Neutrophil (primary cell): ENCODE measurements at regions not wholly inside any gene's neighbourhood (a gene's known extent, or its start where the extent isn't known, plus 50 kb on each side); places are given as distances from the start of the nearest gene placed in this dataset.

Experiments
- H3K27ac ChIP-seq: fragments of 200-600 bp; sonication (generic); 2 replicates; pipeline ENCODE4 v1.5.1; 2016; ENCODE audit warnings: mild to moderate bottlenecking, moderate library complexity
- H3K27me3 ChIP-seq: fragments of 200-600 bp; sonication (generic); 2 replicates; pipeline ENCODE4 v1.6.0; 2016; ENCODE audit warnings: mild to moderate bottlenecking
- H3K36me3 ChIP-seq: fragments of 200-600 bp; sonication (generic); 2 replicates; pipeline ENCODE4 v1.5.1; 2017
- H3K4me1 ChIP-seq, 2 experiments: fragments of 200-600 bp in 1 of 2; sonication (generic) in 1 of 2; 1 replicate in 1 of 2; 2 replicates in 1 of 2; pipeline versions ENCODE4 v1.5.1 to v1.6.1; 2013 to 2016; ENCODE audit warnings: low read depth in 1 of 2, low read length in 1 of 2, mild to moderate bottlenecking in 1 of 2, moderate library complexity in 1 of 2; ENCODE audit not compliant: control insufficient read depth in 1 of 2, insufficient read depth in 1 of 2
- H3K4me3 ChIP-seq, 2 experiments: fragments of 200-600 bp in 1 of 2; sonication (generic) in 1 of 2; 1 replicate in 1 of 2; 2 replicates in 1 of 2; pipeline ENCODE4 v1.5.1; 2013 to 2016; ENCODE audit warnings: low read depth in 1 of 2, low read length in 1 of 2, mild to moderate bottlenecking in 1 of 2, moderate library complexity in 1 of 2
- H3K9me3 ChIP-seq: fragments of 200-600 bp; sonication (generic); 2 replicates; pipeline ENCODE4 v1.5.1; 2016
- CTCF ChIP-seq: fragments of 200-600 bp; sonication (generic); IDR thresholded peaks from 2 replicates; pipeline ENCODE4 v1.5.1; 2016; ENCODE audit warnings: antibody characterized with exemption

DNA sequence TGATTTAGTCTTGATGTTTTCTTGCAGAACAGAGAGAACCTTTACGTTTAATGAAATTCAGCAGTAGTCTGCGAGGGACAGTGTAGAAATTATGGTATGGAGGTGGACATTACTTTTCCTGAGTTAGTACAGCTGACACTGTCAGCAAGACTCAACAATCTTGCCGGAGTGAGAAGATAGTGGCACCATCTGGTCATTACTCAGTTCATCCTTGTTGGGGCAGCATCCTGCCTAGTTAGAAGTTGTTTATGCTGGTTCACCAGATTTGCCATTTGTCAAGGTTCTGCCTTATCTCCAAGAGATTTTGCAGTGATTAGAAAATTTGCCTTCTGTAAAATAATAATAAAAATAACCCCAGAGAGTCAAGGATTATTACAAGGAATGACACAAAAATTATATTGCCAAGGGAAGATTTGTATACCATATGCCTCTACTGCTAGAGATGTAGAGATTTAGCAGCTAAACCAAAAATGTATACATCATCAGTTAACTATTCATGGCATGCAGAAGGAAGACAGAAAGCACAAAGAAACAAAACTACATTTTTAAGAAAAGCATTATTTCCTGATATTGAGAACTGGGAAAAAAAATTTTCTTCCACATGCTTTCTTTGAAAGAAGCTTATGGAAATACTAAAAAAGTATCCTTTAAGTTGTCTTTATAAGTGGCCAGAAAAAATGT is 1967.4 kb downstream of the NCAM2 start:
- Histone ChIP-seq H3K36me3 (no peaks in the 10 kb centered on the region), H3K9me3 (no peaks in the 10 kb centered on the region), H3K27me3 (no peaks in the 10 kb centered on the region), H3K27ac (no peak overlapping the region), H3K4me3 (no peak overlapping the region), H3K4me1 (no peaks in the 10 kb centered on the region)
- TF ChIP-seq CTCF, result no peak

GRCh38 chr21:22981819-22982218 is 1983.6 kb downstream of the NCAM2 start:
- Histone ChIP-seq H3K27me3 (no peaks in the 10 kb centered on the region), H3K4me3 (no peak overlapping the region), H3K27ac (no peak overlapping the region), H3K9me3 (no peaks in the 10 kb centered on the region), H3K4me1 (no peaks in the 10 kb centered on the region), H3K36me3 (no peaks in the 10 kb centered on the region)
- TF ChIP-seq CTCF, result no peak

DNA sequence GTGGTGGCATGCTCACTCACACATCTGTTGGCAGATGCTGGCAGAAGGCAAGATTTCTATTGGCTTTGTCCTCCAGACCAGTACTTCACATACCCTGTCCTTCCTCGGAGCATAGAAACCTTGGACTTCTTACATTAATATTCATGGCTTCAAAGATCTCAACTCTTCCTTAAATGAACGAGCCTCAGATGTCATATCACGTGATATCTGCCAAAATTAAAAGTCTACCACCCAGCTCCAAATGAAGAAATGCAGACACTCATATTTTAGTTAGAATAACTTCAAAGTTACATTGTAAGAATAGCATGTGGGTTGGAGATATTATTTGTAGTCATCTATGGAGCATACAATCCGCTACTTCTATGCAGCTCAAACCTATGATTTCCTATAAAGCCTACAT is 1994.9 kb downstream of the NCAM2 start:
- no peak for TF ChIP-seq CTCF
- no peak overlapping the region for H3K4me3 ChIP-seq
- H3K36me3 ChIP-seq, result no peaks in the 10 kb centered on the region
- no peaks in the 10 kb centered on the region for H3K9me3 ChIP-seq
- no peaks in the 10 kb centered on the region for H3K4me1 ChIP-seq
- no peak overlapping the region for H3K27ac ChIP-seq
- no peaks in the 10 kb centered on the region for H3K27me3 ChIP-seq

DNA sequence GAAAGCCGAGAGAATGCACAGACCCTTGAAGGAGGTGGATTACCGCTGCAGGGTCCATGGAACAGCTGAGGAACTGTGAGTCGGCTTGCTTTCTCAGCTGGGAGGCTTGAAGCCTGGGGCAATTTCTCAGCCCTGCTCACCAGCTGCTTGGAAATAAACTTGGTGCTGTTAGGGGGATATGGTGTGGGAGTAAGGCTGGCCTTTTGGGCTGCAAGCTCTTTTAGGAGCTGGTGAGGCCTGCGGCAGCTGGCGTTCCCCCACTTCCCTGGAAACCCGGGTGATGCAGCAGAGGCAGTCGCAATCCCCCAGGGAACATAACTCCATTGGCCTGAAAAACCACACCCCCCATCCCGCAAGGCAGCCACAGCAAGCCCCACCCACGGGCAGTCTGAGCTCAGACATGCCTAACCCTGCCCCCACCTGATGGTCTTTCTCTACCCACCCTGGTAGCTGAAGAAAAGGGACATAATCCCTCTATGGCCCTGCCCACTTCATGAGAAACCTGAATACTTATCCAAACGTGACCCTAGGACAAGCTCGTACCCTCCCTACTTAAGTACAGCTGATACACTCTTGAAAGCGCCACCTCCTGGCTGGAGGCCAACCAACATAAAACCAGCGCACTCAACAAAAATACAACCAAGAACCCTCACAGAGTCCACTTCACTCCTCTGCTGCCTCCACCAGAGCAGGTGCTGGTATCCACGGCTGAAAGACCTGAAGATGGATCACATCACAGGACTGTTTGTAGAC is 1995.8 kb downstream of the NCAM2 start:
- H3K4me3 ChIP-seq, result no peak overlapping the region
- no peaks in the 10 kb centered on the region for H3K9me3 ChIP-seq
- H3K27me3 ChIP-seq, result no peaks in the 10 kb centered on the region
- no peaks in the 10 kb centered on the region for H3K4me1 ChIP-seq
- no peaks in the 10 kb centered on the region for H3K36me3 ChIP-seq
- no peak for TF ChIP-seq CTCF
- no peak overlapping the region for H3K27ac ChIP-seq

GRCh38 chr21:23003951-23004350 is 2005.7 kb downstream of the NCAM2 start:
- no peak for TF ChIP-seq CTCF

More at GRCh38 chr21:23003951-23004350, 2005.7 kb downstream of the NCAM2 start:
- Histone ChIP-seq H3K27ac (no peak overlapping the region), H3K36me3 (no peaks in the 10 kb centered on the region), H3K9me3 (no peaks in the 10 kb centered on the region), H3K4me1 (no peaks in the 10 kb centered on the region), H3K27me3 (no peaks in the 10 kb centered on the region), H3K4me3 (no peak overlapping the region)
